NB4 (cell line): ENCODE measurements at regions not wholly inside any gene's neighbourhood (a gene's known extent, or its start where the extent isn't known, plus 50 kb on each side); places are given as distances from the start of the nearest gene placed in this dataset.
A peak's percentile ranks its signal among the peaks of the same experiment; 100 is the strongest.
"Not testable (repeated sequence)": the region's sequence is repeated elsewhere in the genome, so short reads cannot be mapped to it uniquely, and the experiment has no call there.

ENCODE experiments used
- DNase-seq: peaks from one replicate; pipeline ENCODE4 v3.0.0; 2010; ENCODE audit warnings: low read depth
- H3K4me3 ChIP-seq: one replicate; pipeline ENCODE4 v1.5.1; 2011; ENCODE audit warnings: mild to moderate bottlenecking, low read depth, low read length, moderate library complexity
- MYC ChIP-seq: IDR thresholded peaks from 2 replicates; pipeline ENCODE4 v1.6.1; 2011; ENCODE audit warnings: low read depth, low read length
- POLR2A ChIP-seq: IDR thresholded peaks from 2 replicates; pipeline ENCODE4 v1.6.1; 2011; ENCODE audit warnings: mild to moderate bottlenecking; ENCODE audit not compliant: insufficient read length; ENCODE audit errors: extremely low read depth
- TF ChIP-seq, protein P1 (sequence below): IDR thresholded peaks from one replicate; pipeline ENCODE4 v1.5.1; 2012; ENCODE audit warnings: low read depth, low read length
- TF ChIP-seq, protein P2 (sequence below): IDR thresholded peaks from 2 replicates; pipeline ENCODE4 v1.6.1; 2011; ENCODE audit warnings: low read depth, low read length

DNA sequence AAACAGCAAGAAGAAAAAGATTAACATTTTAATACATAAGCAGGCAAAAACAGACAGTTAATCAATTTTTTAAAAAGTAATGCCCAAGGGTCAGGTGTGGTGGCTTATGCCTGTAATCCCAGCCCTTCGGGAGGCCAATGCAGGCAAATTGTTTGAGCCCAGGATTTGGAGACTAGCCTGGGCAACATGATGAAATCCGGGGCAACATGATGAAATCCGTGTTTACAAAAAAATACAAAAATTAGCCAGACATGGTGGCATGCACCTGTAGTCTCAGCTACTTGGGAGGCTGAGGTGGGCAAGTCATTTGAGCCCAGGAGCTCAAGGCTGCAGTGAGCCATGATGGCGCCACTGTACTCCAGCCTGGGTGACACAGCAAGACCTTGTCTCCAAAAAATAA lies 94.1 kb upstream of the DST start:
- no peak overlapping the region for H3K4me3 ChIP-seq
- TF ChIP-seq, protein P1, sequence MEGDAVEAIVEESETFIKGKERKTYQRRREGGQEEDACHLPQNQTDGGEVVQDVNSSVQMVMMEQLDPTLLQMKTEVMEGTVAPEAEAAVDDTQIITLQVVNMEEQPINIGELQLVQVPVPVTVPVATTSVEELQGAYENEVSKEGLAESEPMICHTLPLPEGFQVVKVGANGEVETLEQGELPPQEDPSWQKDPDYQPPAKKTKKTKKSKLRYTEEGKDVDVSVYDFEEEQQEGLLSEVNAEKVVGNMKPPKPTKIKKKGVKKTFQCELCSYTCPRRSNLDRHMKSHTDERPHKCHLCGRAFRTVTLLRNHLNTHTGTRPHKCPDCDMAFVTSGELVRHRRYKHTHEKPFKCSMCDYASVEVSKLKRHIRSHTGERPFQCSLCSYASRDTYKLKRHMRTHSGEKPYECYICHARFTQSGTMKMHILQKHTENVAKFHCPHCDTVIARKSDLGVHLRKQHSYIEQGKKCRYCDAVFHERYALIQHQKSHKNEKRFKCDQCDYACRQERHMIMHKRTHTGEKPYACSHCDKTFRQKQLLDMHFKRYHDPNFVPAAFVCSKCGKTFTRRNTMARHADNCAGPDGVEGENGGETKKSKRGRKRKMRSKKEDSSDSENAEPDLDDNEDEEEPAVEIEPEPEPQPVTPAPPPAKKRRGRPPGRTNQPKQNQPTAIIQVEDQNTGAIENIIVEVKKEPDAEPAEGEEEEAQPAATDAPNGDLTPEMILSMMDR, result no peak
- TF ChIP-seq POLR2A, result no peak
- TF ChIP-seq, protein P2, sequence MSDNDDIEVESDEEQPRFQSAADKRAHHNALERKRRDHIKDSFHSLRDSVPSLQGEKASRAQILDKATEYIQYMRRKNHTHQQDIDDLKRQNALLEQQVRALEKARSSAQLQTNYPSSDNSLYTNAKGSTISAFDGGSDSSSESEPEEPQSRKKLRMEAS, result no peak
- TF ChIP-seq MYC, result no peak
- DNase-seq, result no peak

DNA sequence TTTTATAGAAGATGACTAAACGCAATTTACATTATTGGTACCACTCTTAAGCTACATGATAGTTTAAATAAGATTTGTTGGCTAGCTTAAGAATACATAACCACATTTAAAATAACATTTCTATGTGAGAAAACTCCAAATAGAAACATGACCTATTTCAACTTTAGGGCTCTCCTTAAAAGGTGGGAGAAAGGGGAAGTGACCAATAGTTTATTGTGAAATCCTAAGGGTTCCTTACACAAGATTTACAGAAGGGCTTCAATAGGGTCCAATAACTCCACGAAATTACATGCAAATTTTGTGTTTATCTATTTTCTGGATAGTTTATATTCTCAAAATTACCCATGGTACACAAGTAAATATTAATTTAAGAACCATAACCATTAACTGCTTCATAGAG lies 91.6 kb upstream of the DST start:
- no peak overlapping the region for H3K4me3 ChIP-seq
- TF ChIP-seq, protein P1, result no peak
- TF ChIP-seq, protein P2, result no peak
- TF ChIP-seq MYC (no peak), POLR2A (no peak)
- peak; percentile 67 for DNase-seq

DNA sequence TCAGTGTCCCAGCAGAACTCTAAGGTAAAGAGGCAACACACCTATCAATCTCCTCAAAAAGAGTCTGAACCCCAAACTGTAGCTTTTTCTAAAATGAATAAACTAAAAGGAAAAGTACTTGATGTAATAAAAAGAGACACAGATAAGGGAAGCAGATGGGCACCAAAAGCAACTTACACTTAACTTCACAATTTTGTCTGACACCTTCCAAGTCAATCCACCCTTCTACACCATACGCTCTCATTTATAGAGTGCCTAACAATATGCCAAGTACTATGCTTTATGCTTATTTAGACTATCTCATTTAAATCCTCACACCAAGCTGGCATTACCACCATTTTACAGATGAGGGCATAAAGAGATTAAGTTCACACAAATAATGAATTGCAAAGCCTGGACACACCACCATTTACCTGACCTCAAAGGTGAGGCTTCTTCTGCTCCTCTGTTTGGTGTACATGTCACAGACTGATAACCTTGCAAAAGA lies 90.6 kb upstream of the DST start:
- TF ChIP-seq, protein P1, result no peak
- DNase-seq, result no peak
- no peak overlapping the region for H3K4me3 ChIP-seq

DNA sequence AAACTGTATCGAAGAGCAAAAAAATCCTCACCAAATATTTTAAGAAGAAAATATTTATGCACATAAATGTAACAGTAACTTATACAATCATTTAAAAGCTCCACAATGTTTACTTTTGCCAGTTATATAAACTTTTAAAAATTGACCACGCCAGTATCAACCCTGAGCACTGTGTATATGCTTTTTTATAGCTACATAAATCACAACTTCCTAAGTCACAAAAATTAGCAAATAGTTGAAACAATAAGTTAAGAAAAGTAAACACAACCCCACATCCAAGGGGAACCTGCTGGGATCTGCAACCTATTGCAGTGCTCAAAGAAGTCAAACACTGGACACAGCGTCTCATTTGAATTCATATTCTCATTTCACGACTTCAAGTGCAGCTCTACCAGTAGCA lies 89.8 kb upstream of the DST start:
- no peak overlapping the region for H3K4me3 ChIP-seq
- DNase-seq, result no peak
- TF ChIP-seq, protein P1, result no peak
- TF ChIP-seq, protein P2, result no peak
- TF ChIP-seq MYC (no peak), POLR2A (no peak)

DNA sequence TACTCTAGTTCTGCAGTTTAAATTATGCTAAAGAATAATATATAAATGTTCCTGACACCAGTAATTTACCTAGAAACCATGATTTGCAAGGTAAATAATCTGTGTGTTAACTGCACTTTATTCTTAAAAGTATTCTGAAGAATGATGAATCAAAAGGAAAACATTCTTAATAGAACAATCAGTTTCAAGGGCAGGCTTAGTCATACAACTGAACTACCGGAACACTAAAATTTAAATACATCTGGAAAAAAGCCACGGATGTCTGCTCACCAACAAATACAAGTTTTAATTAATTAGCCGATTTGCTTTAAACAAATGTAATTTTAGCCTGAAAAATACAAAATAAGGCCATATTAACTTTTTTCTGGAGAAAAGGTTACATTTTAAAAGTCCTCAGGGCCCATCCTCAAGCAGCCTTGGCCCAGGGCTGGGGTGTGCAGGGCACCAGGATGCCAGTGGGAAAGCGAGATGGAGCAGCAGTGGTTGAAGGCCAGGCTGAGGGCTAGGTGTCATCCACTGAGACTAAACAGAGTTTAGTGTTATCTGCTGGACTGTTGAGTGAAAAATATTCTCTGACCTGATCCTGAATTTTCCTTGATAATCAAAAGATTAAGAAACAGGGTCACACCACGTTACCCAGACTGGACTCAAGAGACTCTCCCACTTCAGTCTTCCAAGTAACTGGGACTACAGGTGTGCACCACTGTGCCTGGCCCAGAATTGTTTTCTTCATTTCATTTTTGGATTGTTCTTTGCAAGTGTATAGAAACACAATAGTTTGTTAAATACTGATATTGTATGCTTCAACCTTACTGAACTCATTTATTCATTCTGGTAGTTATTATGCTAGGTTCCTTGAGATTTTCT lies 88.2 kb upstream of the DST start:
- TF ChIP-seq, protein P1, result no peak
- TF ChIP-seq POLR2A, result no peak
- TF ChIP-seq MYC, result no peak
- TF ChIP-seq, protein P2, result no peak
- no peak for DNase-seq
- H3K4me3 ChIP-seq, result no peak overlapping the region

DNA sequence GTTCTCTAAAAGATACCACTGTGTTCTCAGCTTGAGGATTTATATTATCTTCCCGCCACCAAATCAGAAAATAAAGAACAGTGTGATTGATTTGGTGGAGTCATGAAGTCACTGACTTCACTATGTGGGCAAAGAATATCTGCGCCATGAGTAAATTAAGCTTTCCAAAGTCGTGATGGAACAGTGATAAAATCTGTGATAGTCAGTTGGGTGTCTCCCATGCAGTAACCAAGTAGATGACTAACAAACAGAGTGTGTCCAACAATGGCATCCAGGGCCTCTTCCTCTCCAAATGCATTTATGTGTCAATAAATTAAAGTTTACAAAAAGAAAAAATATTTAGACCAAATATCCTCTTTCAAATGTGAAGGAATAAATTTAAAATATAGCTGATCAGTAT lies 87.0 kb upstream of the DST start:
- no peak for DNase-seq
- TF ChIP-seq POLR2A (no peak), MYC (no peak)
- TF ChIP-seq, protein P2, result no peak
- TF ChIP-seq, protein P1, result no peak
- H3K4me3 ChIP-seq, result no peak overlapping the region

DNA sequence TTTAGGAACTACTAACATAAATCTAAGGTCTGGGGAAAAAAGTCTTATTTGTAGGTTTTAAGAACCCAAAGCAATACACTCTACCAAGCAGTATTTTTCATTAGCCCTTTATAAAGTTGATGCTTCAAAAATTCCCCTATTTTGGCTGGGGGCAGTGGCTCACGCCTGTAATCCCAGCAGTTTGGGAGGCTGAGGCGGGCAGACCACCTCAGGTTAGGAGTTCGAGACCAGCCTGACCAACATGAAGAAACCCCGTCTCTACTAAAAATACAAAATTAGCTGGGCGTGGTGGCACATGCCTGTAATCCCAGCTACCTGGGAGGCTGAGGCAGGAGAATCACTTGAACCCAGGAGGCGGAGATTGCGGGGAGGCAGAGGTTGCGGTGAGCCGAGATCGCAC lies 86.5 kb upstream of the DST start:
- H3K4me3 ChIP-seq, DNase-seq: not testable (repeated sequence)
